ENCODE measurements at regions not wholly inside any gene's neighbourhood (a gene's known extent, or its start where the extent isn't known, plus 50 kb on each side); places are given as distances from the start of the nearest gene placed in this dataset.

DNA sequence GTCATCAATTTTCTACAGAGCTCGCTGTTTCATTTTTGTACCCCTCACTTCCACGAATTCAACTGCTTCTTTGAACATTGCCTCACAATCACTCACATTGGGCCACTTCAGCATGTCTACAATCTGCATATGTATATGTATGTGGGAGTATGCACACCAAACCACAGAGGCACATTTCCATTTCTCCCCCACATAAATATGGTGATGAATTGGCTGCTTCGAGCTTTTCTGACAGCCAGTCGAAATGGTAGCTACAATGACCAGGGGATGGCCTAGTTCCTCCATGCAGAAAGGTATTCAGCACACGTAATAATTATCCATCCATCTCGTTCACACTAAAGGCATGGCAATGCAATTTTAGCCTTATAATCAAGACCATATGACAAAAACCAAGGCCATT lies 229.6 kb upstream of the ESRRG start:
- no peaks in the 10 kb centered on the region for H3K27me3 ChIP-seq (ENCODE audit: insufficient read depth, low read length)
- H4K20me1 ChIP-seq (ENCODE audit: insufficient read depth, low read length), result no peaks in the 10 kb centered on the region
- DNase-seq (ENCODE audit: low read depth) (no peak), FAIRE-seq (no peak)
- no peaks in the 10 kb centered on the region for H3K36me3 Mint-ChIP-seq (ENCODE audit: low read depth, unreplicated experiment)
- no peak overlapping the region for H2AFZ ChIP-seq (ENCODE audit: low read depth, low read length)
- H3K79me2 ChIP-seq (ENCODE audit: insufficient read depth, low read length), result no peaks in the 10 kb centered on the region
- no peak overlapping the region for H3K4me3 Mint-ChIP-seq (ENCODE audit: unreplicated experiment)
- TF ChIP-seq, protein P1, sequence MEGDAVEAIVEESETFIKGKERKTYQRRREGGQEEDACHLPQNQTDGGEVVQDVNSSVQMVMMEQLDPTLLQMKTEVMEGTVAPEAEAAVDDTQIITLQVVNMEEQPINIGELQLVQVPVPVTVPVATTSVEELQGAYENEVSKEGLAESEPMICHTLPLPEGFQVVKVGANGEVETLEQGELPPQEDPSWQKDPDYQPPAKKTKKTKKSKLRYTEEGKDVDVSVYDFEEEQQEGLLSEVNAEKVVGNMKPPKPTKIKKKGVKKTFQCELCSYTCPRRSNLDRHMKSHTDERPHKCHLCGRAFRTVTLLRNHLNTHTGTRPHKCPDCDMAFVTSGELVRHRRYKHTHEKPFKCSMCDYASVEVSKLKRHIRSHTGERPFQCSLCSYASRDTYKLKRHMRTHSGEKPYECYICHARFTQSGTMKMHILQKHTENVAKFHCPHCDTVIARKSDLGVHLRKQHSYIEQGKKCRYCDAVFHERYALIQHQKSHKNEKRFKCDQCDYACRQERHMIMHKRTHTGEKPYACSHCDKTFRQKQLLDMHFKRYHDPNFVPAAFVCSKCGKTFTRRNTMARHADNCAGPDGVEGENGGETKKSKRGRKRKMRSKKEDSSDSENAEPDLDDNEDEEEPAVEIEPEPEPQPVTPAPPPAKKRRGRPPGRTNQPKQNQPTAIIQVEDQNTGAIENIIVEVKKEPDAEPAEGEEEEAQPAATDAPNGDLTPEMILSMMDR (IDR thresholded peaks at IDR 0.05; ENCODE audit: insufficient read depth, low read depth, low read length), result no peak
- TF ChIP-seq EZH2 (IDR thresholded peaks at IDR 0.05; ENCODE audit: insufficient read depth, low read length), result no peak
- H3K4me2 ChIP-seq (ENCODE audit: low read length), result no peak overlapping the region
- H3K27ac Mint-ChIP-seq (ENCODE audit: unreplicated experiment), result no peak overlapping the region
- H3K9me3 ChIP-seq (ENCODE audit: insufficient read depth, low read depth, low read length), result no peaks in the 10 kb centered on the region
- H3K27ac ChIP-seq (ENCODE audit: low read depth, low read length), result no peak overlapping the region
- no peaks in the 10 kb centered on the region for H3K9me3 Mint-ChIP-seq (ENCODE audit: unreplicated experiment)
- no peaks in the 10 kb centered on the region for H3K27me3 Mint-ChIP-seq (ENCODE audit: low read depth, unreplicated experiment)
- no peaks in the 10 kb centered on the region for H3K4me1 Mint-ChIP-seq (ENCODE audit: low read depth, unreplicated experiment)
- H3K4me1 ChIP-seq (ENCODE audit: insufficient read depth, low read length), result no peaks in the 10 kb centered on the region
- no peak overlapping the region for H3K9ac ChIP-seq (ENCODE audit: low read length)
- H3K4me3 ChIP-seq (ENCODE audit: insufficient read depth, low read depth, low read length), result no peak overlapping the region
- no peaks in the 10 kb centered on the region for H3K36me3 ChIP-seq (ENCODE audit: insufficient read depth, low read length)

DNA sequence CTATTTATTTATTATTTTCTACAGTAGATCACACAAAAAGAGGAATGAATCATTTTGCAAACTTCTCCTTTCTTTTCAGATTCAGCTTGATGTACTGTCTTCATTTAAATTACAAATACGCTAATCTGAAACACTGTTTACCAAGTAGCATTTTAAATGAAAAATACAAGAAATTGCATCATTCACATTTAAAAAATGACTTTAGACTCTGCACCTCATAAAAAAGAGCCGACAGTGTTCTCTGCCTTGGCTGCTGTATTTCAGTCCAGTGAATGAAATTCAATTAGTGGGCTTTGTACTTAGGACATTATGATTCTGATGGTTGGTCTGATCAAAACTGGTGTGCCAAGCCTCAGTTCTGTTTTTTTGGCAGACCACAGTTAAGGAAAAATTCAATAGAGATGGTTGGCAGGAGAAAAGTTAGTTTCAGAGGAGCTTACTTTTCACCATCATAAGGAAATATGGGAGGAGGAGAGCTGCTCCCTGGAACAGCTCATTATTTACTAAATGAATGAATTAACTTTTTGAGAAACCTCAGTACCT lies 222.4 kb upstream of the ESRRG start:
- no peak overlapping the region for H3K9ac ChIP-seq (ENCODE audit: low read length)
- no peak overlapping the region for H3K4me2 ChIP-seq (ENCODE audit: low read length)
- FAIRE-seq (no peak), DNase-seq (ENCODE audit: low read depth) (no peak)
- H3K27ac ChIP-seq (ENCODE audit: low read depth, low read length), result no peak overlapping the region
- H3K36me3 Mint-ChIP-seq (ENCODE audit: low read depth, unreplicated experiment), result no peaks in the 10 kb centered on the region
- H3K9me3 Mint-ChIP-seq (ENCODE audit: unreplicated experiment), result peaks cover 2% of the 10 kb centered on the region
- no peaks in the 10 kb centered on the region for H3K27me3 Mint-ChIP-seq (ENCODE audit: low read depth, unreplicated experiment)
- H3K4me1 ChIP-seq (ENCODE audit: insufficient read depth, low read length), result no peaks in the 10 kb centered on the region
- no peaks in the 10 kb centered on the region for H3K4me1 Mint-ChIP-seq (ENCODE audit: low read depth, unreplicated experiment)
- no peak overlapping the region for H3K27ac Mint-ChIP-seq (ENCODE audit: unreplicated experiment)
- no peak for TF ChIP-seq EZH2 (IDR thresholded peaks at IDR 0.05; ENCODE audit: insufficient read depth, low read length)
- TF ChIP-seq, protein P1 (IDR thresholded peaks at IDR 0.05; ENCODE audit: insufficient read depth, low read depth, low read length), result no peak
- H3K27me3 ChIP-seq (ENCODE audit: insufficient read depth, low read length), result no peaks in the 10 kb centered on the region
- no peaks in the 10 kb centered on the region for H3K9me3 ChIP-seq (ENCODE audit: insufficient read depth, low read depth, low read length)
- H3K36me3 ChIP-seq (ENCODE audit: insufficient read depth, low read length), result no peaks in the 10 kb centered on the region
- no peak overlapping the region for H3K4me3 ChIP-seq (ENCODE audit: insufficient read depth, low read depth, low read length)
- no peaks in the 10 kb centered on the region for H4K20me1 ChIP-seq (ENCODE audit: insufficient read depth, low read length)
- no peaks in the 10 kb centered on the region for H3K79me2 ChIP-seq (ENCODE audit: insufficient read depth, low read length)
- no peak overlapping the region for H3K4me3 Mint-ChIP-seq (ENCODE audit: unreplicated experiment)
- no peak overlapping the region for H2AFZ ChIP-seq (ENCODE audit: low read depth, low read length)

DNA sequence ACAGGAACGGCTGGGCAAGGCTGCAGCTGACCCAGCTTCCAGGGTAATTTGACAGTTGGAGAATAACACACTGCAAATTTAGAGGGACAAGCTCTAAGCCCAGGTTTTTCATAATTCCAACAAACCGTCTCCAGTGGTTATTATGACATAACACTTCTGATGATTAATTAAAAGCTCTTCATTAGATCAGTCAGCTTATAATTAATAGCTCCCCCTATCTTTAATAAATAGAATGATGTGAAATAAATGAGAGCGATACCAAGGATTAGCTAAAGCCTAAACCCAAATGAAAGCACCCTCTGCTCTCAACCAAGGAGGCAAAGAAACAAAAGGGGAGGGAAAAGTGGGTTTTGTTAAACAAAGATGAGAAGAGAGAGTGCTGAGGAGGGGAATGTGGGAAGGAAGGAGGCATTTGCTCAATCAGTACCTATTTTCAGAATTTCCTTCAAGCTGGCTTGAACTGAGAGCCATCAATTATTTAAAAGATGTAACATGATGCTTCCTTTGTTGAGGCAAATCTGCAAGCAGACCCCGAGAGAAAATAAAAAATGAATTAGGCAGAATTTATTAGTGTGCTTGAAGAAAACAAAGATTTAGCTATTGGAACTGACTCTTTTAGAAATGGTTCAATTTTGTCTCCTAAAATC lies 221.8 kb upstream of the ESRRG start:
- H3K36me3 Mint-ChIP-seq (ENCODE audit: low read depth, unreplicated experiment), result no peaks in the 10 kb centered on the region
- Histone ChIP-seq H3K27ac (ENCODE audit: low read depth, low read length) (no peak overlapping the region), H2AFZ (ENCODE audit: low read depth, low read length) (no peak overlapping the region), H3K27me3 (ENCODE audit: insufficient read depth, low read length) (no peaks in the 10 kb centered on the region), H3K4me1 (ENCODE audit: insufficient read depth, low read length) (no peaks in the 10 kb centered on the region), H3K79me2 (ENCODE audit: insufficient read depth, low read length) (no peaks in the 10 kb centered on the region), H3K9ac (ENCODE audit: low read length) (no peak overlapping the region), H3K4me3 (ENCODE audit: insufficient read depth, low read depth, low read length) (no peak overlapping the region), H4K20me1 (ENCODE audit: insufficient read depth, low read length) (no peaks in the 10 kb centered on the region), H3K9me3 (ENCODE audit: insufficient read depth, low read depth, low read length) (no peaks in the 10 kb centered on the region), H3K36me3 (ENCODE audit: insufficient read depth, low read length) (no peaks in the 10 kb centered on the region), H3K4me2 (ENCODE audit: low read length) (no peak overlapping the region)
- peaks cover 3% of the 10 kb centered on the region for H3K9me3 Mint-ChIP-seq (ENCODE audit: unreplicated experiment)
- no peak overlapping the region for H3K27ac Mint-ChIP-seq (ENCODE audit: unreplicated experiment)
- H3K4me3 Mint-ChIP-seq (ENCODE audit: unreplicated experiment), result no peak overlapping the region
- DNase-seq (ENCODE audit: low read depth), result no peak
- H3K4me1 Mint-ChIP-seq (ENCODE audit: low read depth, unreplicated experiment), result no peaks in the 10 kb centered on the region
- H3K27me3 Mint-ChIP-seq (ENCODE audit: low read depth, unreplicated experiment), result peaks cover 2% of the 10 kb centered on the region
- no peak for FAIRE-seq
- TF ChIP-seq EZH2 (IDR thresholded peaks at IDR 0.05; ENCODE audit: insufficient read depth, low read length), result no peak
- TF ChIP-seq, protein P1 (IDR thresholded peaks at IDR 0.05; ENCODE audit: insufficient read depth, low read depth, low read length), result no peak
